HEK293T (cell line): ENCODE measurements at regions not wholly inside any gene's neighbourhood (a gene's known extent, or its start where the extent isn't known, plus 50 kb on each side); places are given as distances from the start of the nearest gene placed in this dataset.

ENCODE experiments used
- CTCF ChIA-PET: fragments of 350-600 bp; formaldehyde crosslinking; extraction: SDS; loops from one replicate; lab custom pipeline; 2021; ENCODE audit warnings: antibody characterized with exemption, inconsistent platforms; lab: Yijun Ruan, JAX
- POLR2A ChIA-PET: fragments of 350-600 bp; formaldehyde crosslinking; extraction: SDS; loops from one replicate; lab custom pipeline; 2020; ENCODE audit warnings: antibody characterized with exemption, inconsistent platforms; lab: Yijun Ruan, JAX
- DNase-seq: peaks from one replicate; pipeline ENCODE4 v3.0.0; 2012; ENCODE audit warnings: mixed read lengths; ENCODE audit errors: extremely low spot score
- ARNT ChIP-seq: fragments of 450-650 bp; IDR thresholded peaks from 2 replicates; pipeline ENCODE4 v1.6.1; 2017; ENCODE audit warnings: mild to moderate bottlenecking
- BHLHE40 ChIP-seq: fragments of 450-650 bp; IDR thresholded peaks from 2 replicates; pipeline ENCODE4 v1.6.1; 2016; ENCODE audit warnings: mild to moderate bottlenecking, moderate library complexity, borderline replicate concordance
- CTBP1 ChIP-seq: fragments of 450-650 bp; IDR thresholded peaks from 2 replicates; pipeline ENCODE4 v1.6.1; 2016; ENCODE audit warnings: borderline replicate concordance
- ELF4 ChIP-seq: fragments of 450-650 bp; IDR thresholded peaks from 2 replicates; pipeline ENCODE4 v1.6.1; 2017; ENCODE audit warnings: antibody characterized with exemption
- FOXA1 ChIP-seq: fragments of 450-650 bp; IDR thresholded peaks from 2 replicates; pipeline ENCODE4 v1.6.1; 2016; ENCODE audit warnings: mild to moderate bottlenecking
- FOXK2 ChIP-seq: fragments of 450-650 bp; IDR thresholded peaks from 2 replicates; pipeline ENCODE4 v1.6.1; 2016; ENCODE audit warnings: mild to moderate bottlenecking
- FOXM1 ChIP-seq: fragments of 450-650 bp; IDR thresholded peaks from 2 replicates; pipeline ENCODE4 v1.6.1; 2017; ENCODE audit warnings: mild to moderate bottlenecking, borderline replicate concordance
- HDGF ChIP-seq: fragments of 450-650 bp; IDR thresholded peaks from 2 replicates; pipeline ENCODE4 v1.6.1; 2017; ENCODE audit warnings: antibody characterized with exemption, borderline replicate concordance
- L3MBTL2 ChIP-seq: fragments of 450-650 bp; conservative IDR thresholded peaks from 2 replicates; pipeline ENCODE4 v1.6.1; 2016; ENCODE audit warnings: mild to moderate bottlenecking
- LEF1 ChIP-seq: fragments of 450-650 bp; IDR thresholded peaks from 2 replicates; pipeline ENCODE4 v1.6.1; 2017; ENCODE audit warnings: mild to moderate bottlenecking, borderline replicate concordance
- NFRKB ChIP-seq: fragments of 450-650 bp; IDR thresholded peaks from 2 replicates; pipeline ENCODE4 v1.6.1; 2016; ENCODE audit warnings: mild to moderate bottlenecking, moderate library complexity
- PKNOX1 ChIP-seq: fragments of 450-650 bp; IDR thresholded peaks from 2 replicates; pipeline ENCODE4 v1.6.1; 2016
- SP1 ChIP-seq: fragments of 450-650 bp; IDR thresholded peaks from 2 replicates; pipeline ENCODE4 v1.6.1; 2017
- SUZ12 ChIP-seq: fragments of 450-650 bp; IDR thresholded peaks from 2 replicates; pipeline ENCODE4 v1.6.1; 2016; ENCODE audit warnings: mild to moderate bottlenecking
- TARDBP ChIP-seq: fragments of 450-650 bp; IDR thresholded peaks from 2 replicates; pipeline ENCODE4 v1.6.1; 2016
- ZNF384 ChIP-seq: fragments of 450-650 bp; IDR thresholded peaks from 2 replicates; pipeline ENCODE4 v1.6.1; 2016

GRCh38 chr10:33492701-33493345 is 158.4 kb upstream of the NRP1 start:
- ChIA-PET POLR2A (no interaction called here), CTCF (interaction anchor here (0.6 to 0.7 kb wide), 2 partner anchors 1107 to 1580 kb away, joined by 4 to 7 read pairs; no protein-coding TSS in a partner anchor)
- no peak for DNase-seq
- TF ChIP-seq FOXK2 (no peak), SP1 (no peak), FOXA1 (no peak), ELF4 (no peak), LEF1 (no peak), FOXM1 (no peak), NFRKB (no peak), ARNT (no peak), ZNF384 (no peak), L3MBTL2 (no peak), PKNOX1 (no peak), HDGF (no peak), TARDBP (no peak), CTBP1 (no peak), BHLHE40 (no peak), SUZ12 (no peak)

- CTCF ChIA-PET: no interaction called here
- POLR2A ChIA-PET: interaction anchor here (0.7 kb wide), 1 partner anchor 364 kb away, joined by 3 read pairs; no protein-coding TSS in a partner anchor
- no peak for DNase-seq
- TF ChIP-seq FOXM1 (no peak), L3MBTL2 (no peak), LEF1 (no peak), FOXK2 (no peak), NFRKB (no peak), ELF4 (no peak), PKNOX1 (no peak)
Observed at GRCh38 chr10:33489501-33490176, 155.2 kb upstream of the NRP1 start.

- POLR2A ChIA-PET: interaction anchor here (1.0 to 1.1 kb wide), 2 partner anchors 153 to 156 kb away, joined by 3 read pairs; partner anchors contain the start of gene NRP1
- TF ChIP-seq SP1: no peak
- no peak for TF ChIP-seq NFRKB
- TF ChIP-seq SUZ12: no peak
- TF ChIP-seq PKNOX1: no peak
- TF ChIP-seq L3MBTL2: no peak
- TF ChIP-seq ZNF384: no peak
- TF ChIP-seq BHLHE40: no peak
- no peak for DNase-seq
- CTCF ChIA-PET: interaction anchor here (0.5 kb wide), 1 partner anchor 138 kb away, joined by 4 read pairs; no protein-coding TSS in a partner anchor
Observed at GRCh38 chr10:33487014-33487776, 152.7 kb upstream of the NRP1 start.

- no peak for DNase-seq
- TF ChIP-seq TARDBP (no peak), SP1 (no peak), ELF4 (no peak), L3MBTL2 (no peak), ZNF384 (no peak), LEF1 (no peak), NFRKB (no peak), PKNOX1 (no peak), FOXK2 (no peak), SUZ12 (no peak), BHLHE40 (no peak), FOXA1 (no peak), CTBP1 (no peak), FOXM1 (no peak), ARNT (no peak), HDGF (no peak)
- ChIA-PET POLR2A (interaction anchor here (1.0 to 1.3 kb wide), 3 partner anchors 24 to 153 kb away, joined by 3 to 11 read pairs (median 5); no protein-coding TSS in a partner anchor), CTCF (interaction anchor here (0.6 to 0.7 kb wide), 2 partner anchors 530 to 853 kb away, joined by 3 to 8 read pairs; no protein-coding TSS in a partner anchor)
Observed at GRCh38 chr10:33485276-33485675, 150.8 kb upstream of the NRP1 start.

GRCh38 chr10:33484787-33485186 is 150.3 kb upstream of the NRP1 start:
- ChIA-PET CTCF (interaction anchor here (0.7 kb wide), 1 partner anchor 853 kb away, joined by 3 read pairs; no protein-coding TSS in a partner anchor), POLR2A (interaction anchor here (1.0 to 1.3 kb wide), 4 partner anchors 10 to 153 kb away, joined by 3 to 11 read pairs (median 4); no protein-coding TSS in a partner anchor)
- DNase-seq: no peak
- TF ChIP-seq NFRKB: no peak
- peak; percentile 37 for TF ChIP-seq PKNOX1
